ENCODE measurements at regions not wholly inside any gene's neighbourhood (a gene's known extent, or its start where the extent isn't known, plus 50 kb on each side); places are given as distances from the start of the nearest gene placed in this dataset.

DNA sequence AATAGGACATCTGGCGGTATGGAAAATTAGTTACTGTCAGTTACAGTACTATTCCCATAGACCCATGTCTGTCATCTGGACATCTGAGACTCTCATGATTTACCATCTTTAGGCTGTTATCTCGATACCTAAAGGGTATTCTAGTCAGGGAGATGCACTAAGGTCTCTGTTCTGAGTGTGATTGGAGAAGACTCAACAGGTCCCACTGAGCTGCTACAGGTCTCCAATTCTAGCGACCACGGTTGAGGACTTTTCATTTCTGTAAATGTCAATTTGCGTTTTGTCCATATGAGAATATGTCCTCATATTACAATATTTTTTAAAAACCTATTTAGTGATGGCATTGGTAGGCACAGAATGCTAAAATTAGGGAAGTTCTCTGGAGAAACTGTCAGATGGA, 1160.2 kb downstream of the TMEM121 start:
- Histone ChIP-seq H3K4me3 (ENCODE audit: extremely low read depth in 1 of 4, insufficient read depth in 2 of 4, low read depth in 3 of 4, low read length in 4 of 4) (no peak overlapping the region), H3K4me2 (ENCODE audit: insufficient read depth in 1 of 2, low read depth in 2 of 2, low read length in 2 of 2) (no peak overlapping the region), H2AFZ (ENCODE audit: low read length) (no peak overlapping the region), H4K8ac (ENCODE audit: extremely low read depth, insufficient read depth, low read length) (no peak overlapping the region), H4K91ac (replicated peaks; ENCODE audit: insufficient read length, low read length) (no peak overlapping the region), H4K20me1 (replicated peaks in 1 of 2; ENCODE audit: control insufficient read depth in 1 of 2, insufficient read depth in 2 of 2, low read length in 2 of 2) (no peaks in the 10 kb centered on the region), H2BK15ac (ENCODE audit: low read length) (no peak overlapping the region), H3K79me1 (ENCODE audit: low read depth, low read length) (no peaks in the 10 kb centered on the region), H3K4me1 (replicated peaks in 1 of 4; ENCODE audit: control insufficient read depth in 3 of 4, insufficient read depth in 4 of 4, low read length in 3 of 4) (no peaks in the 10 kb centered on the region), H2BK12ac (ENCODE audit: low read depth, low read length) (no peak overlapping the region), H3K36me3 (ENCODE audit: control insufficient read depth in 2 of 4, insufficient read depth in 4 of 4, low read length in 3 of 4) (no peaks in the 10 kb centered on the region), H2AK5ac (ENCODE audit: low read depth, low read length) (no peak overlapping the region), H3K56ac (replicated peaks; ENCODE audit: insufficient read length, low read depth, low read length) (no peak overlapping the region), H3K18ac (ENCODE audit: extremely low read depth, low read length) (no peak overlapping the region), H3K23ac (ENCODE audit: insufficient read length) (no peak overlapping the region), H3K9ac (replicated peaks in 1 of 4; ENCODE audit: extremely low read depth in 1 of 4, low read depth in 3 of 4, low read length in 3 of 4) (no peak overlapping the region), H2BK120ac (replicated peaks; ENCODE audit: low read depth, low read length) (no peak overlapping the region), H3K27me3 (replicated peaks in 1 of 4; ENCODE audit: control insufficient read depth in 3 of 4, extremely low read depth in 1 of 4, insufficient read depth in 3 of 4, low read length in 3 of 4) (no peaks in the 10 kb centered on the region), H3K27ac (ENCODE audit: low read depth, low read length) (no peak overlapping the region), H3K14ac (ENCODE audit: insufficient read length) (no peak overlapping the region), H2BK5ac (ENCODE audit: low read depth, low read length) (no peak overlapping the region), H4K5ac (ENCODE audit: insufficient read length, low read depth, low read length) (no peak overlapping the region), H2BK20ac (ENCODE audit: low read length) (no peak overlapping the region), H3K4ac (replicated peaks; ENCODE audit: insufficient read length, low read depth, low read length) (no peak overlapping the region), H3K79me2 (ENCODE audit: control insufficient read depth in 1 of 2, insufficient read depth in 2 of 2, low read length in 2 of 2) (no peaks in the 10 kb centered on the region), H3K23me2 (ENCODE audit: low read depth, low read length) (no peaks in the 10 kb centered on the region), H3K9me3 (ENCODE audit: insufficient read depth in 2 of 2, low read depth in 1 of 2, low read length in 1 of 2) (peaks cover 67 to 69% of the 10 kb centered on the region in 2 experiments)
- ChIA-PET CTCF (ENCODE audit: partially characterized antibody) (no interaction called here), POLR2A (ENCODE audit: partially characterized antibody) (no interaction called here)
- WGBS, 2 experiments (ENCODE audit: extremely low coverage in 1 of 2, insufficient coverage in 1 of 2, insufficient read length in 1 of 2, insufficient replicate concordance in 2 of 2, low coverage in 1 of 2, low lambda C conversion rate in 2 of 2, missing lambda C conversion rate in 1 of 2) = 74% methylated on average over 5 of the region's 5 CpGs; no CpG with 5 or more reads in 1 of the 2 experiments
- no peak for FAIRE-seq
- DNase-seq (ENCODE audit: low read depth in 1 of 2, low spot score in 2 of 2) = no peak
- TF ChIP-seq SIN3A (conservative IDR thresholded peaks at IDR 0.05 in 1 of 2, IDR thresholded peaks at IDR 0.05 in 1 of 2; ENCODE audit: low read depth in 1 of 2, low read length in 2 of 2) = no peak
- no peak for TF ChIP-seq CBX8 (IDR thresholded peaks at IDR 0.05; ENCODE audit: borderline replicate concordance, low read depth, low read length)
- no peak for TF ChIP-seq TBP (IDR thresholded peaks at IDR 0.05; ENCODE audit: low read depth, low read length)
- TF ChIP-seq BRCA1 (IDR thresholded peaks at IDR 0.05; ENCODE audit: low read depth, low read length) = no peak
- TF ChIP-seq NANOG (IDR thresholded peaks at IDR 0.05; ENCODE audit: insufficient read depth, low read depth, low read length, poor library complexity, severe bottlenecking) = no peak
- TF ChIP-seq POU5F1 (IDR thresholded peaks at IDR 0.05; ENCODE audit: low read depth, low read length) = no peak
- TF ChIP-seq SP1 (IDR thresholded peaks at IDR 0.05; ENCODE audit: low read depth, low read length) = no peak
- no peak for TF ChIP-seq CHD1 (IDR thresholded peaks at IDR 0.05; ENCODE audit: low read depth, low read length)
- TF ChIP-seq CEBPB (IDR thresholded peaks at IDR 0.05; ENCODE audit: low read depth, low read length) = no peak
- no peak for TF ChIP-seq KDM1A (IDR thresholded peaks at IDR 0.05; ENCODE audit: borderline replicate concordance, low read length)
- no peak for TF ChIP-seq EZH2 (IDR thresholded peaks at IDR 0.05; ENCODE audit: low read depth, low read length, severe bottlenecking)
- TF ChIP-seq, protein P1, sequence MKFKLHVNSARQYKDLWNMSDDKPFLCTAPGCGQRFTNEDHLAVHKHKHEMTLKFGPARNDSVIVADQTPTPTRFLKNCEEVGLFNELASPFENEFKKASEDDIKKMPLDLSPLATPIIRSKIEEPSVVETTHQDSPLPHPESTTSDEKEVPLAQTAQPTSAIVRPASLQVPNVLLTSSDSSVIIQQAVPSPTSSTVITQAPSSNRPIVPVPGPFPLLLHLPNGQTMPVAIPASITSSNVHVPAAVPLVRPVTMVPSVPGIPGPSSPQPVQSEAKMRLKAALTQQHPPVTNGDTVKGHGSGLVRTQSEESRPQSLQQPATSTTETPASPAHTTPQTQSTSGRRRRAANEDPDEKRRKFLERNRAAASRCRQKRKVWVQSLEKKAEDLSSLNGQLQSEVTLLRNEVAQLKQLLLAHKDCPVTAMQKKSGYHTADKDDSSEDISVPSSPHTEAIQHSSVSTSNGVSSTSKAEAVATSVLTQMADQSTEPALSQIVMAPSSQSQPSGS (IDR thresholded peaks at IDR 0.05; ENCODE audit: low read length) = no peak
- no peak for TF ChIP-seq CREB1 (IDR thresholded peaks at IDR 0.05)
- no peak for TF ChIP-seq SAP30 (IDR thresholded peaks at IDR 0.05; ENCODE audit: insufficient read depth, insufficient replicate concordance, low read length)

All from H1 (cell line).